ENCODE measurements at regions not wholly inside any gene's neighbourhood (a gene's known extent, or its start where the extent isn't known, plus 50 kb on each side); places are given as distances from the start of the nearest gene placed in this dataset.
"Not testable (repeated sequence)": the region's sequence is repeated elsewhere in the genome, so short reads cannot be mapped to it uniquely, and the experiment has no call there.

GRCh38 chr13:22963384-22964053 lies 217.3 kb upstream of the SGCG start:
- H4K8ac ChIP-seq (ENCODE audit: low read depth in 2 of 2, low read length in 2 of 2); H3K4me2 ChIP-seq (ENCODE audit: low read depth, low read length); intact Hi-C loops (cut with micrococcal nuclease); H3K4ac ChIP-seq (ENCODE audit: low read depth, low read length); in situ Hi-C loops (cut with MboI; ENCODE audit: low sequenced_read_pairs); H2BK5ac ChIP-seq (ENCODE audit: low read depth, low read length, poor library complexity, severe bottlenecking); dilution Hi-C loops (cut with HindIII; ENCODE audit: low sequenced_read_pairs, unreplicated experiment); H3K9me1 ChIP-seq (ENCODE audit: insufficient read depth, low read length); H2BK120ac ChIP-seq (ENCODE audit: low read depth, low read length); DNase-seq; H2BK15ac ChIP-seq (ENCODE audit: low read depth, low read length); H2AK9ac ChIP-seq (replicated peaks; ENCODE audit: low read depth, low read length, poor library complexity); POLR2A ChIA-PET (ENCODE audit: unreplicated experiment); H3K23ac ChIP-seq (ENCODE audit: low read depth, low read length); H3K27ac ChIP-seq (ENCODE audit: insufficient read depth, low read length); H3K4me1 ChIP-seq (ENCODE audit: control insufficient read depth, insufficient read depth, low read length); H3K9ac ChIP-seq (ENCODE audit: low read depth, low read length); H3K18ac ChIP-seq (ENCODE audit: low read depth, low read length); H3K4me3 ChIP-seq (ENCODE audit: insufficient read depth, low read depth, low read length); BruUV-seq (replicated peaks); H2AK5ac ChIP-seq (ENCODE audit: low read depth, low read length); H3K79me1 ChIP-seq (ENCODE audit: low read depth in 1 of 2, low read length in 2 of 2); H2BK20ac ChIP-seq (ENCODE audit: low read depth, low read length); H4K20me1 ChIP-seq (ENCODE audit: insufficient read depth, low read length); H3K36me3 ChIP-seq (ENCODE audit: control insufficient read depth, insufficient read depth, low read length); ATAC-seq (ENCODE audit: low read depth); H2AFZ ChIP-seq (replicated peaks; ENCODE audit: low read length, poor library complexity); H3K9me3 ChIP-seq (ENCODE audit: control insufficient read depth, insufficient read depth, low read length); H4K5ac ChIP-seq (ENCODE audit: low read depth, low read length); CTCF ChIA-PET; H3K27me3 ChIP-seq (ENCODE audit: control insufficient read depth, insufficient read depth, low read length); H3K56ac ChIP-seq (ENCODE audit: extremely low read depth, insufficient read depth, low read length); H4K91ac ChIP-seq (ENCODE audit: insufficient read depth, low read depth, low read length); H3K14ac ChIP-seq (replicated peaks; ENCODE audit: low read depth, low read length): not testable (repeated sequence)
- WGBS, 2 experiments (ENCODE audit: extremely low coverage in 2 of 2, insufficient read length in 1 of 2): 60% methylated on average over 1 of the region's 8 CpGs; no CpG with 5 or more reads in 1 of the 2 experiments
